Tibial nerve (tissue), 4 donors: ENCODE measurements at regions not wholly inside any gene's neighbourhood (a gene's known extent, or its start where the extent isn't known, plus 50 kb on each side); places are given as distances from the start of the nearest gene placed in this dataset.

Source experiments
- DNase-seq, 2 donors: peaks; one replicate each; pipeline ENCODE4 v3.0.0-alpha.2; 2019; ENCODE audit warnings: low spot score in 2 of 2
- H3K27ac ChIP-seq, 4 donors: fragments of 200-600 bp; sonication (generic) in 3 of 4; one replicate each; pipeline ENCODE4 v1.5.1; 2017 to 2019; ENCODE audit warnings: mild to moderate bottlenecking in 1 of 4
- H3K27me3 ChIP-seq, 2 donors: fragments of 200-600 bp; sonication (generic) in 1 of 2; one replicate each; pipeline versions ENCODE4 v1.5.1 to v1.6.0; 2017 to 2019
- H3K36me3 ChIP-seq, 3 donors: fragments of 200-600 bp; sonication (generic); one replicate each; pipeline ENCODE4 v1.5.1; 2018 to 2019
- H3K4me1 ChIP-seq, 4 donors: fragments of 200-600 bp; sonication (generic) in 3 of 4; one replicate each; pipeline ENCODE4 v1.5.1; 2017 to 2019
- H3K4me3 ChIP-seq, 4 donors: fragments of 200-600 bp; sonication (generic) in 3 of 4; one replicate each; pipeline ENCODE4 v1.5.1; 2017 to 2019; ENCODE audit warnings: mild to moderate bottlenecking in 1 of 4, moderate library complexity in 1 of 4
- H3K9me3 ChIP-seq, 4 donors: fragments of 200-600 bp; sonication (generic) in 3 of 4; one replicate each; pipeline ENCODE4 v1.5.1; 2017 to 2019
- EP300 ChIP-seq, 2 donors: sonication (generic); formaldehyde crosslinking; IDR thresholded peaks; one replicate each; pipeline ENCODE4 v1.6.1; 2017; ENCODE audit warnings: antibody characterized with exemption in 2 of 2, mild to moderate bottlenecking in 1 of 2
- POLR2A ChIP-seq, 2 donors: fragments of 450-650 bp; IDR thresholded peaks; one replicate each; pipeline ENCODE4 v1.6.1; 2017; ENCODE audit warnings: antibody characterized with exemption in 2 of 2, mild to moderate bottlenecking in 2 of 2, moderate library complexity in 2 of 2
- WGBS, 2 donors: methylation state at CpG; one replicate each; pipeline ENCODE4 v1.1.5; 2018; 5-methylcytosine and 5-hydroxymethylcytosine counted together
- TF ChIP-seq, protein P1 (sequence below), 5 experiments: fragments of 200-600 bp in 3 of 5; fragments of 450-650 bp in 2 of 5; sonication (generic) in 3 of 5; IDR thresholded peaks; one replicate each; pipeline ENCODE4 v1.5.1; 2016 to 2019; ENCODE audit warnings: antibody characterized with exemption in 5 of 5, mild to moderate bottlenecking in 3 of 5, moderate library complexity in 2 of 5

DNA sequence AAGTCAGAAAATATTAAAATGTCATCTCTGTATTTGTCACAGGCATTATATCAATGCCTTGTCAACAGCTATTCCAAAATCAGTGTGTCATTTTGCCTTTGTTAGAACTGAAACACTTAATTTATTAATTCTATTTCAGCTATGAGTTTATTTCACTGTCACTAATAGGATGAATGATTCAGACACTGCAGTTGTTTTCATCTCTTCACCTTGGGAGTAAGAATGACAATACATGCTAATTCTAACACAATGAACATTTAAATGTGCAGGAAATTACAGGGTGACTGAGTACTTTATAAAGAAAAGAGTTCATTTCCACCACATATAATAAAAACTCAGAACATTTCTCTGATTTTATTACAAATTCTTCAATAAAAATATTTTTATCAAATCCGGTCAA is 109.7 kb downstream of the P2RY1 start:
- WGBS, 2 donors, result 92 to 94% methylated on average over 1 of the region's 1 CpG
- Histone ChIP-seq H3K9me3 (no peaks in the 10 kb centered on the region), H3K27me3 (no peaks in the 10 kb centered on the region), H3K36me3 (no peaks in the 10 kb centered on the region), H3K27ac (no peak overlapping the region), H3K4me3 (no peak overlapping the region), H3K4me1 (no peaks in the 10 kb centered on the region)
- no peak for DNase-seq
- TF ChIP-seq, protein P1, sequence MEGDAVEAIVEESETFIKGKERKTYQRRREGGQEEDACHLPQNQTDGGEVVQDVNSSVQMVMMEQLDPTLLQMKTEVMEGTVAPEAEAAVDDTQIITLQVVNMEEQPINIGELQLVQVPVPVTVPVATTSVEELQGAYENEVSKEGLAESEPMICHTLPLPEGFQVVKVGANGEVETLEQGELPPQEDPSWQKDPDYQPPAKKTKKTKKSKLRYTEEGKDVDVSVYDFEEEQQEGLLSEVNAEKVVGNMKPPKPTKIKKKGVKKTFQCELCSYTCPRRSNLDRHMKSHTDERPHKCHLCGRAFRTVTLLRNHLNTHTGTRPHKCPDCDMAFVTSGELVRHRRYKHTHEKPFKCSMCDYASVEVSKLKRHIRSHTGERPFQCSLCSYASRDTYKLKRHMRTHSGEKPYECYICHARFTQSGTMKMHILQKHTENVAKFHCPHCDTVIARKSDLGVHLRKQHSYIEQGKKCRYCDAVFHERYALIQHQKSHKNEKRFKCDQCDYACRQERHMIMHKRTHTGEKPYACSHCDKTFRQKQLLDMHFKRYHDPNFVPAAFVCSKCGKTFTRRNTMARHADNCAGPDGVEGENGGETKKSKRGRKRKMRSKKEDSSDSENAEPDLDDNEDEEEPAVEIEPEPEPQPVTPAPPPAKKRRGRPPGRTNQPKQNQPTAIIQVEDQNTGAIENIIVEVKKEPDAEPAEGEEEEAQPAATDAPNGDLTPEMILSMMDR (IDR thresholded peaks at IDR 0.05), result no peak
- TF ChIP-seq EP300 (IDR thresholded peaks at IDR 0.05), result no peak
- no peak for TF ChIP-seq POLR2A (IDR thresholded peaks at IDR 0.05)

DNA sequence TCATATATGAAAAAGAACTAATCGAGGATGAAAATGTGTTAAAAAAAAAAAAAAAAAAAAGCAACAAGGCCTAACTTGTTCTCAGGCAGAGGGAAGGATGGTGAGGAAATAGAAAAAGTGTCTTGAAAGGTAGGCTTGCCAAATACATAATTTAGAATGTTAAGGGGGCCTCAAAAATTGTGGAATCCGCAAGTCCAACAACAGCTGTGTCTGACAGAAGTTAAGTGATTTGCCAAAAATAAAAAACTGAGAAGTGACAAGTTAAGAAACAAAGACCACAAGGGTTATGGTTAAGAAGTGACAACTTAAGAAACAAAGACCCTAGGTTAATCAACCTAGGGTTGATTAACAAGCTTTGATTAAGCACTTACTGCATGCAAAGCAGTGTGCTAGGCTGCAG is 110.6 kb downstream of the P2RY1 start:
- Histone ChIP-seq H3K4me1 (no peaks in the 10 kb centered on the region), H3K27ac (no peak overlapping the region), H3K27me3 (no peaks in the 10 kb centered on the region), H3K4me3 (no peak overlapping the region), H3K9me3 (no peaks in the 10 kb centered on the region), H3K36me3 (no peaks in the 10 kb centered on the region)
- no peak for DNase-seq
- TF ChIP-seq EP300 (IDR thresholded peaks at IDR 0.05) (no peak), POLR2A (IDR thresholded peaks at IDR 0.05) (no peak)
- TF ChIP-seq, protein P1 (IDR thresholded peaks at IDR 0.05), result no peak
- WGBS, 2 donors, result 89 to 92% methylated on average over 2 of the region's 2 CpGs

DNA sequence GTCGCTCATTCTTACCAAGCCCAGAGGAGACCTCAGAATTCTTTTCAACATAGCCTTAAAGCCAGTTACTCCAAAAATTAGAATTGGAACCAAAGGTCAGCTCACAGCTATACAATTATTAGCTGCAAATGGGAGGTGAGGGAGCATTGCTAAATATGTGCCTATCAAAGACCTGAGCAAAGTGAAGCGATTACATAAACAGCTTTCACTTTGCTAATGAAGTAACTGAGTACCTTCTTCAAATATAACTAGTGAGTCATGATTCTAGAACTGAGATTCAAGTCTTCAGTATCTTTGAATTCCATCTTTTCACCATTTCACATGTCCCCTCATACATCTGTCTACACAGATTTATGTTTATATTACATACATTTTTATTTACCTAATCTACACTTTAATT is 122.6 kb downstream of the P2RY1 start:
- H3K4me3 ChIP-seq, result no peak overlapping the region
- H3K27me3 ChIP-seq, result no peaks in the 10 kb centered on the region
- no peaks in the 10 kb centered on the region for H3K4me1 ChIP-seq
- no peak overlapping the region for H3K27ac ChIP-seq
- H3K9me3 ChIP-seq, result no peaks in the 10 kb centered on the region
- 81 to 89% methylated on average over 2 of the region's 2 CpGs for WGBS, 2 donors
- H3K36me3 ChIP-seq, result no peaks in the 10 kb centered on the region
- no peak for DNase-seq
- no peak for TF ChIP-seq POLR2A (IDR thresholded peaks at IDR 0.05)
- TF ChIP-seq, protein P1 (IDR thresholded peaks at IDR 0.05), result no peak
- TF ChIP-seq EP300 (IDR thresholded peaks at IDR 0.05), result no peak

DNA sequence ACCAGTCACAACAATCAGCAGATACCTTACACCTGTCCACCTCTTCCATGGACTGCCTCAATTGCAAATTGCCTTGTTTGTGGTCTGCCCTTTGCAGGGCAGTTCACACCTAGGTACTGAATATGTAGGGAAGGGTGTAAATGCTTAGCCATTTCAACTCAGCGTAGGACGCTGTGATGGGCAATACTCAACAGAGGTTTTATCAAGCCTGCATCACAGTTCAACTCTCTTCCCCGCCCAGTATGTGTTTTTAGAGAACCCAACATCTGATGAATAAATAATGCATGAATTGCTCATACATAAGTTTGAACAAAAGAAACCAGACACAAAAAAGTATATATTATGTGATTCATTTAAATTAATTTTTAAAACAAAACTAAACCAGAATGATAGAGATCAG is 124.4 kb downstream of the P2RY1 start:
- no peak for DNase-seq
- Histone ChIP-seq H3K4me1 (no peaks in the 10 kb centered on the region), H3K36me3 (no peaks in the 10 kb centered on the region), H3K27ac (no peak overlapping the region), H3K9me3 (no peaks in the 10 kb centered on the region), H3K4me3 (no peak overlapping the region), H3K27me3 (no peaks in the 10 kb centered on the region)
- no peak for TF ChIP-seq EP300 (IDR thresholded peaks at IDR 0.05)
- TF ChIP-seq, protein P1 (IDR thresholded peaks at IDR 0.05), result no peak
- no peak for TF ChIP-seq POLR2A (IDR thresholded peaks at IDR 0.05)
- WGBS, 2 donors, result 81 to 82% methylated on average over 3 of the region's 3 CpGs

DNA sequence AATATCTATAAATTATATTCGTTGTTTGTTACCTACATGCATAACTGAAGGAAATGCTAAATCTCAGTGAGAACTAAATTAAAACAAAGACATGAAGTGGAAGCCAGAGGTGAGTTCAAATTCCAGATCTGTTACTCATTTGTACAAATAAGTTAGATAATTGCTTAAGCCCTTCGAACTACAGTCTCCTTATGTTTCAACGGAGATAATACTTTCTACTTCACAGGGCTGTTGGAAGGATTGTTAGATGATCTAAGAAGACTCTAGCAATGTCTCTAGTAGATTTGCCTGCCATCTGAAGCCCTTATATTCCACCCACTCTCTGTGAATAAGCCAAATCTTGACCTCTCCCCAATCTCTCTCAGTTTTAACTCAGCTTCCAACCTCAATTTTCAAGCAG is 125.8 kb downstream of the P2RY1 start:
- WGBS, 2 donors, result 77 to 82% methylated on average over 3 of the region's 3 CpGs
- Histone ChIP-seq H3K4me3 (no peak overlapping the region), H3K27ac (no peak overlapping the region), H3K9me3 (no peaks in the 10 kb centered on the region), H3K27me3 (no peaks in the 10 kb centered on the region), H3K36me3 (no peaks in the 10 kb centered on the region), H3K4me1 (no peaks in the 10 kb centered on the region)
- no peak for DNase-seq
- TF ChIP-seq EP300 (IDR thresholded peaks at IDR 0.05) (no peak), POLR2A (IDR thresholded peaks at IDR 0.05) (no peak)

DNA sequence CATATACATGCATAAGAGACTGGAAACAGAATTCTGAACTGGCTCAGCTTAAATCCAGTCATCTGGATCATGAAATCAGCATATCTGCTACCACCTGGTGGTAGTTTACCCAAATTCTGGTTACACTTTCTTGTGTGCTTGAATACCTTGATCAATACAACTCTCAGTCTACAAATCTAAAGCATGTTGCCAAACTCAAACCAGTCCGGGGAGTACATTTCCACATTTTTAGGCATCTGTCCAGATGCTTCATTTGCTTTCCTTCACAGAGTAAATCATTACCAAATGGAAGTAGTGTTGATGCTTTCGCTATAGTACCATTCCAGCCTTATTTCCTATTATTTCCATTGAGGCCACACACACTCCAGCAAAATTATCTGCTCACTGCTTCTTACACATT is 126.4 kb downstream of the P2RY1 start:
- DNase-seq, result no peak
- Histone ChIP-seq H3K4me1 (no peaks in the 10 kb centered on the region), H3K9me3 (peaks cover 0 to 3% (median under 1%) of the 10 kb centered on the region in 4 donors), H3K27me3 (no peaks in the 10 kb centered on the region), H3K4me3 (no peak overlapping the region), H3K27ac (no peak overlapping the region), H3K36me3 (no peaks in the 10 kb centered on the region)
- TF ChIP-seq EP300 (IDR thresholded peaks at IDR 0.05), result no peak
- TF ChIP-seq, protein P1 (IDR thresholded peaks at IDR 0.05), result peak in 2 of 5 experiments; percentile 14 to 27
- WGBS, 2 donors, result 39 to 70% methylated on average over 2 of the region's 2 CpGs
